CD4-positive, alpha-beta T cell (primary cell): ENCODE measurements at regions not wholly inside any gene's neighbourhood (a gene's known extent, or its start where the extent isn't known, plus 50 kb on each side); places are given as distances from the start of the nearest gene placed in this dataset.

ENCODE experiments used
- ATAC-seq: fragments of 200-7000 bp; cut with Tn5 transposase; one replicate; pipeline ENCODE4 v1.10.0; 2022; ENCODE audit warnings: mild to moderate bottlenecking; ENCODE audit not compliant: poor library complexity
- CTCF ChIA-PET: fragments of 350-600 bp; sonication (Branson Sonifier 250); formaldehyde crosslinking; loops from one replicate; lab custom pipeline; 2021; ENCODE audit warnings: antibody characterized with exemption, inconsistent platforms; lab: Charles Lee
- POLR2A ChIA-PET: fragments of 350-600 bp; sonication (Branson Sonifier 250); formaldehyde crosslinking; loops from one replicate; lab custom pipeline; 2021; ENCODE audit warnings: antibody characterized with exemption, inconsistent platforms; lab: Charles Lee
- DNase-seq, 14 experiments: peaks; one replicate each; pipeline ENCODE4 v3.0.0-alpha.2; 2013 to 2020; ENCODE audit warnings: mixed read lengths in 2 of 14
- H3K27ac ChIP-seq, 2 donors: one replicate each; pipeline versions ENCODE4 v1.5.1 to v1.7.0; 2013; ENCODE audit warnings: low read length in 2 of 2, low read depth in 1 of 2, mild to moderate bottlenecking in 1 of 2
- H3K27me3 ChIP-seq, 2 experiments: 1 replicate in 1 of 2; 2 replicates in 1 of 2; pipeline versions ENCODE4 v1.6.1 to v1.7.0; 2013; ENCODE audit warnings: low read length in 2 of 2, control low read depth in 1 of 2, mild to moderate bottlenecking in 1 of 2, moderate library complexity in 1 of 2; ENCODE audit not compliant: insufficient read depth in 2 of 2, control insufficient read depth in 1 of 2
- H3K36me3 ChIP-seq: one replicate; pipeline ENCODE4 v1.6.1; 2013; ENCODE audit warnings: low read length, control low read depth; ENCODE audit not compliant: insufficient read depth
- H3K4me1 ChIP-seq: one replicate; pipeline ENCODE4 v1.6.1; 2013; ENCODE audit warnings: low read length, control low read depth; ENCODE audit not compliant: insufficient read depth
- H3K4me3 ChIP-seq: one replicate; pipeline ENCODE4 v1.5.1; 2013; ENCODE audit warnings: mild to moderate bottlenecking, low read length, moderate library complexity
- H3K9me3 ChIP-seq, 2 experiments: 1 replicate in 1 of 2; 2 replicates in 1 of 2; pipeline versions ENCODE4 v1.6.1 to v1.7.0; 2013; ENCODE audit warnings: low read length in 2 of 2, mild to moderate bottlenecking in 2 of 2, control low read depth in 1 of 2, moderate library complexity in 1 of 2; ENCODE audit not compliant: control insufficient read depth in 1 of 2, insufficient read depth in 1 of 2
- H3K27ac Mint-ChIP-seq: one replicate; pipeline ENCODE4 v1.8.0; 2020; ENCODE audit warnings: mixed read lengths
- H3K27me3 Mint-ChIP-seq: one replicate; pipeline ENCODE4 v1.8.0; 2021; ENCODE audit warnings: mixed read lengths
- H3K36me3 Mint-ChIP-seq: one replicate; pipeline ENCODE4 v1.8.0; 2021; ENCODE audit warnings: low read depth, mixed read lengths
- H3K4me1 Mint-ChIP-seq: one replicate; pipeline ENCODE4 v1.8.0; 2021; ENCODE audit warnings: low read depth, mixed read lengths
- H3K4me3 Mint-ChIP-seq: one replicate; pipeline ENCODE4 v1.8.0; 2020; ENCODE audit warnings: mild to moderate bottlenecking, mixed read lengths
- H3K9me3 Mint-ChIP-seq: one replicate; pipeline ENCODE4 v1.8.0; 2020; ENCODE audit warnings: mixed read lengths
- CTCF ChIP-seq: fragments of 200-600 bp; IDR thresholded peaks from one replicate; pipeline ENCODE4 v1.8.0; 2022; ENCODE audit warnings: antibody characterized with exemption, mild to moderate bottlenecking
- intact Hi-C, 2 experiments: fragments of 100-400 bp; cut with DNase I in 1 of 2; cut with micrococcal nuclease in 1 of 2; formaldehyde crosslinking; loops; one replicate each; pipeline versions ENCODE4 v1.15.1 to v1.9.0; 2023 to 2025; cut with DNase I, micrococcal nuclease

- TF ChIP-seq CTCF: no peak
- Histone ChIP-seq H3K4me1 (no peaks in the 10 kb centered on the region), H3K4me3 (no peak overlapping the region), H3K27me3 (no peaks in the 10 kb centered on the region), H3K9me3 (peaks cover 0 to 3% of the 10 kb centered on the region in 2 experiments), H3K36me3 (no peaks in the 10 kb centered on the region), H3K27ac (no peak overlapping the region)
- no peak overlapping the region for H3K4me3 Mint-ChIP-seq
- ChIA-PET CTCF (no interaction called here), POLR2A (no interaction called here)
- H3K27me3 Mint-ChIP-seq: no peaks in the 10 kb centered on the region
- no peaks in the 10 kb centered on the region for H3K9me3 Mint-ChIP-seq
- no peak for DNase-seq
- H3K4me1 Mint-ChIP-seq: no peaks in the 10 kb centered on the region
- no peaks in the 10 kb centered on the region for H3K36me3 Mint-ChIP-seq
- H3K27ac Mint-ChIP-seq: no peak overlapping the region
- intact Hi-C loops: no loop called here
- no peak for ATAC-seq
These were observed 324.7 kb upstream of the RARB start for GRCh38 chr3:25103391-25103790.

DNA sequence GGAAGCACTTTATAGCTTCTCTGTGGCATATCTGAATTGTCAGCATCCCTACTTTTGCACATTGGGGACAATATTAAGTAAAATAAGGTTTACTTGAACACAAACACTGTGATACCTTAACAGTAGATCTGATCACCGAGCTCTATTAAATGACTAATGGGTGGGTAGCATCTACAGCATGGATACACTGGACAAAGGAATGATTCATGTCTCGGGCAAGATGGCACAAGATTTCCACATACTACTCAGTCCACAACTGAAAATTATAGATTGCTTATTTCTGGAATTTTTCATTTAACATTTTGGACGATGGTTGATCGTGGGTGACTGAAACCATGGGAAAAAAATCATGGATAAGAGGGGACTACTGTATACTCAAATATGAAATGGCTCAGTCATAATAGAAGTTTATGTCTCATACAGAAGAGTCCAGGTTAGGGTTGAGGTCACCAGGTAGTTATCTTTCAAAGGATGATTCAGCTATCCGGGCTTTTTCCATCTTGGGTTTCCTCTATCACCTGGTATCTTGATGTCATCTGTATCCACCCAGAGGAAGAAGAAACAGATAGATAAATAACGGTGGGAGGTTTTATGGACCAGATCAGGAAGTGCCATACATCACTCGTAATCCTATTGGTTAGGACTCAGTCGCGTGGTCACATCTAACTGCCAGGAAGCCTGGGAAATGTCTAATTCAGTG, 320.0 kb upstream of the RARB start:
- no peaks in the 10 kb centered on the region for H3K9me3 Mint-ChIP-seq
- no peaks in the 10 kb centered on the region for H3K27me3 Mint-ChIP-seq
- H3K27ac Mint-ChIP-seq: no peak overlapping the region
- no peaks in the 10 kb centered on the region for H3K36me3 ChIP-seq
- H3K4me3 Mint-ChIP-seq: no peak overlapping the region
- no peaks in the 10 kb centered on the region for H3K4me1 ChIP-seq
- no peaks in the 10 kb centered on the region for H3K27me3 ChIP-seq
- no peaks in the 10 kb centered on the region for H3K36me3 Mint-ChIP-seq
- no peaks in the 10 kb centered on the region for H3K4me1 Mint-ChIP-seq
- H3K4me3 ChIP-seq: no peak overlapping the region
- no peak for DNase-seq
- no peak overlapping the region for H3K27ac ChIP-seq
- no peak for ATAC-seq
- peaks cover 0 to 7% of the 10 kb centered on the region in 2 experiments for H3K9me3 ChIP-seq
- CTCF ChIA-PET: no interaction called here
- POLR2A ChIA-PET: no interaction called here
- intact Hi-C loops: no loop called here
- TF ChIP-seq CTCF: no peak

- intact Hi-C loops: no loop called here
- H3K36me3 Mint-ChIP-seq: no peaks in the 10 kb centered on the region
- H3K4me1 Mint-ChIP-seq: no peaks in the 10 kb centered on the region
- Histone ChIP-seq H3K36me3 (no peaks in the 10 kb centered on the region), H3K4me1 (no peaks in the 10 kb centered on the region), H3K27ac (no peak overlapping the region), H3K4me3 (no peak overlapping the region), H3K9me3 (peaks cover 0 to 3% of the 10 kb centered on the region in 2 experiments), H3K27me3 (no peaks in the 10 kb centered on the region)
- ATAC-seq: no peak
- no peak overlapping the region for H3K4me3 Mint-ChIP-seq
- no peaks in the 10 kb centered on the region for H3K9me3 Mint-ChIP-seq
- H3K27ac Mint-ChIP-seq: no peak overlapping the region
- POLR2A ChIA-PET: interaction anchor here (0.7 kb wide), 1 partner anchor 255 kb away, joined by 3 read pairs; no protein-coding TSS in a partner anchor
- no peak for DNase-seq
- no peak for TF ChIP-seq CTCF
- CTCF ChIA-PET: no interaction called here
- H3K27me3 Mint-ChIP-seq: no peaks in the 10 kb centered on the region
These were observed 317.4 kb upstream of the RARB start for GRCh38 chr3:25110642-25111041.
